ENCODE measurements at regions not wholly inside any gene's neighbourhood (a gene's known extent, or its start where the extent isn't known, plus 50 kb on each side); places are given as distances from the start of the nearest gene placed in this dataset.

DNA sequence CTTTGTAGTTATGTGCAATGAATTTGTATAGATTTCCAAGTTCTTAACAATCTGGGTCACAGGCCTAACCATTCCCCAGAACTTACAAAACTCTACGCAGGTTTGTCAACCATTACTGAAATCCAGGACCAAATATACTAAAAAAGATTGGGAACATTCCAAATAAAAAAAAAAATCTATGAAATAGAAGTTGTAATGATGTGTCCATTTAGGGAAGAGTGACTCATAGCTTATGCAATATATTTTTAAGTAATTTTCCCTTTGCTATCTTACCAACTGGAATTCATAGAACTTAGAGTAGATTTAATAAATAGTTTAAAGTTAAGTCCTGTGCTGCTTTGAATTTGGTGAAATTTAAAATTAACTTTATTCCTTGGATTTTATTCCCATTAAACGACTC lies 393.2 kb downstream of the PMP22 start:
- Mint-ChIP-seq H3K9me3 (ENCODE audit: unreplicated experiment) (no peaks in the 10 kb centered on the region), H3K27ac (ENCODE audit: unreplicated experiment) (no peak overlapping the region), H3K4me1 (ENCODE audit: low read depth, unreplicated experiment) (no peaks in the 10 kb centered on the region), H3K36me3 (ENCODE audit: insufficient read depth, unreplicated experiment) (no peaks in the 10 kb centered on the region), H3K4me3 (ENCODE audit: unreplicated experiment) (no peak overlapping the region), H3K27me3 (ENCODE audit: insufficient read depth, unreplicated experiment) (peaks cover 5% of the 10 kb centered on the region)
- H3K4me1 ChIP-seq = no peaks in the 10 kb centered on the region
- no peak overlapping the region for H3K4me3 ChIP-seq (ENCODE audit: low read depth, low read length)
- ChIA-PET POLR2A (no interaction called here), CTCF (no interaction called here)
- H3K36me3 ChIP-seq (ENCODE audit: control insufficient read depth, insufficient read depth, low read length) = no peaks in the 10 kb centered on the region
- TF ChIP-seq, protein P1, sequence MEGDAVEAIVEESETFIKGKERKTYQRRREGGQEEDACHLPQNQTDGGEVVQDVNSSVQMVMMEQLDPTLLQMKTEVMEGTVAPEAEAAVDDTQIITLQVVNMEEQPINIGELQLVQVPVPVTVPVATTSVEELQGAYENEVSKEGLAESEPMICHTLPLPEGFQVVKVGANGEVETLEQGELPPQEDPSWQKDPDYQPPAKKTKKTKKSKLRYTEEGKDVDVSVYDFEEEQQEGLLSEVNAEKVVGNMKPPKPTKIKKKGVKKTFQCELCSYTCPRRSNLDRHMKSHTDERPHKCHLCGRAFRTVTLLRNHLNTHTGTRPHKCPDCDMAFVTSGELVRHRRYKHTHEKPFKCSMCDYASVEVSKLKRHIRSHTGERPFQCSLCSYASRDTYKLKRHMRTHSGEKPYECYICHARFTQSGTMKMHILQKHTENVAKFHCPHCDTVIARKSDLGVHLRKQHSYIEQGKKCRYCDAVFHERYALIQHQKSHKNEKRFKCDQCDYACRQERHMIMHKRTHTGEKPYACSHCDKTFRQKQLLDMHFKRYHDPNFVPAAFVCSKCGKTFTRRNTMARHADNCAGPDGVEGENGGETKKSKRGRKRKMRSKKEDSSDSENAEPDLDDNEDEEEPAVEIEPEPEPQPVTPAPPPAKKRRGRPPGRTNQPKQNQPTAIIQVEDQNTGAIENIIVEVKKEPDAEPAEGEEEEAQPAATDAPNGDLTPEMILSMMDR (IDR thresholded peaks at IDR 0.05; ENCODE audit: insufficient read depth in 1 of 2, low read depth in 1 of 2, low read length in 1 of 2, severe bottlenecking in 1 of 2, unreplicated experiment in 1 of 2) = no peak
- H3K27me3 ChIP-seq (replicated peaks; ENCODE audit: control insufficient read depth, insufficient read depth, low read length) = no peaks in the 10 kb centered on the region
- no peaks in the 10 kb centered on the region for H3K9me3 ChIP-seq
- no TSS peak for BruUV-seq (replicated peaks)
- DNase-seq = no peak
- intact Hi-C loops (cut with micrococcal nuclease; ENCODE audit: unreplicated experiment) = no loop called here

GRCh38 chr17:14866266-14866665 lies 398.9 kb downstream of the PMP22 start:
- Histone ChIP-seq H3K36me3 (ENCODE audit: control insufficient read depth, insufficient read depth, low read length) (no peaks in the 10 kb centered on the region), H3K9me3 (no peaks in the 10 kb centered on the region), H3K4me1 (no peaks in the 10 kb centered on the region), H3K4me3 (ENCODE audit: low read depth, low read length) (no peak overlapping the region), H3K27me3 (replicated peaks; ENCODE audit: control insufficient read depth, insufficient read depth, low read length) (no peaks in the 10 kb centered on the region)
- ChIA-PET POLR2A (no interaction called here), CTCF (no interaction called here)
- H3K9me3 Mint-ChIP-seq (ENCODE audit: unreplicated experiment) = no peaks in the 10 kb centered on the region
- intact Hi-C loops (cut with micrococcal nuclease; ENCODE audit: unreplicated experiment) = no loop called here
- H3K4me3 Mint-ChIP-seq (ENCODE audit: unreplicated experiment) = no peak overlapping the region
- no peak for DNase-seq
- H3K36me3 Mint-ChIP-seq (ENCODE audit: insufficient read depth, unreplicated experiment) = no peaks in the 10 kb centered on the region
- no TSS peak for BruUV-seq (replicated peaks)
- peaks cover 2% of the 10 kb centered on the region for H3K27me3 Mint-ChIP-seq (ENCODE audit: insufficient read depth, unreplicated experiment)
- no peak overlapping the region for H3K27ac Mint-ChIP-seq (ENCODE audit: unreplicated experiment)
- TF ChIP-seq, protein P1 (IDR thresholded peaks at IDR 0.05; ENCODE audit: insufficient read depth in 1 of 2, low read depth in 1 of 2, low read length in 1 of 2, severe bottlenecking in 1 of 2, unreplicated experiment in 1 of 2) = no peak
- peaks cover 1% of the 10 kb centered on the region for H3K4me1 Mint-ChIP-seq (ENCODE audit: low read depth, unreplicated experiment)

DNA sequence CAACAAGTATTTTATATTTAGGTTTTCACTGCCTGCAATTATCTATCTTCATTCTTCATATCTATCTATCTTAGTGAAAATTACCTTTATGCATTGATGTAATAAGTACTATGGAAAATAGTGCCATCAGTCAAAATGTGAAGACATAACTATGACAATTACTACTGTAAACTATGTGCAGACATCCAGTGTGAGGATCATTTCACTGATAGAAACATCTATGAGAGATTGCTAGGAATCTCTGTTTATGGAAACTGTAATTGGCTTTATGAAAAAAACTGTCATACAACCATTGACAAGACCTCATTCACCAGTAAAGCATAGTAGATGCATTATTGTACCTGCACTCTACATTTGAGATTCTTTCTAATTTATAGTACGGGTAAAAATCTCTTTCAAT lies 401.0 kb downstream of the PMP22 start:
- Mint-ChIP-seq H3K27me3 (ENCODE audit: insufficient read depth, unreplicated experiment) (no peaks in the 10 kb centered on the region), H3K4me3 (ENCODE audit: unreplicated experiment) (no peak overlapping the region), H3K9me3 (ENCODE audit: unreplicated experiment) (no peaks in the 10 kb centered on the region), H3K4me1 (ENCODE audit: low read depth, unreplicated experiment) (peaks cover 6% of the 10 kb centered on the region), H3K36me3 (ENCODE audit: insufficient read depth, unreplicated experiment) (no peaks in the 10 kb centered on the region), H3K27ac (ENCODE audit: unreplicated experiment) (no peak overlapping the region)
- TF ChIP-seq, protein P1 (IDR thresholded peaks at IDR 0.05; ENCODE audit: insufficient read depth in 1 of 2, low read depth in 1 of 2, low read length in 1 of 2, severe bottlenecking in 1 of 2, unreplicated experiment in 1 of 2) = no peak
- Histone ChIP-seq H3K27me3 (replicated peaks; ENCODE audit: control insufficient read depth, insufficient read depth, low read length) (no peaks in the 10 kb centered on the region), H3K36me3 (ENCODE audit: control insufficient read depth, insufficient read depth, low read length) (no peaks in the 10 kb centered on the region), H3K4me3 (ENCODE audit: low read depth, low read length) (no peak overlapping the region), H3K4me1 (no peaks in the 10 kb centered on the region), H3K9me3 (no peaks in the 10 kb centered on the region)
- intact Hi-C loops (cut with micrococcal nuclease; ENCODE audit: unreplicated experiment) = no loop called here
- POLR2A ChIA-PET = no interaction called here
- no TSS peak for BruUV-seq (replicated peaks)
- DNase-seq = no peak
- CTCF ChIA-PET = no interaction called here

All from Caco-2 (cell line).